ACHN (cell line): ENCODE measurements at regions not wholly inside any gene's neighbourhood (a gene's known extent, or its start where the extent isn't known, plus 50 kb on each side); places are given as distances from the start of the nearest gene placed in this dataset.
"Not testable (repeated sequence)": the region's sequence is repeated elsewhere in the genome, so short reads cannot be mapped to it uniquely, and the experiment has no call there.

Experiments
- DNase-seq: peaks from one replicate; pipeline ENCODE4 v3.0.0-alpha.2; 2015
- in situ Hi-C: cut with HindIII; loops from 2 replicates; pipeline ENCODE4 v1.10.0; 2017; ENCODE audit warnings: low sequenced_read_pairs, low pct_ligation_motif_present, low pct_unique_long_range_greater_than_20kb

DNA sequence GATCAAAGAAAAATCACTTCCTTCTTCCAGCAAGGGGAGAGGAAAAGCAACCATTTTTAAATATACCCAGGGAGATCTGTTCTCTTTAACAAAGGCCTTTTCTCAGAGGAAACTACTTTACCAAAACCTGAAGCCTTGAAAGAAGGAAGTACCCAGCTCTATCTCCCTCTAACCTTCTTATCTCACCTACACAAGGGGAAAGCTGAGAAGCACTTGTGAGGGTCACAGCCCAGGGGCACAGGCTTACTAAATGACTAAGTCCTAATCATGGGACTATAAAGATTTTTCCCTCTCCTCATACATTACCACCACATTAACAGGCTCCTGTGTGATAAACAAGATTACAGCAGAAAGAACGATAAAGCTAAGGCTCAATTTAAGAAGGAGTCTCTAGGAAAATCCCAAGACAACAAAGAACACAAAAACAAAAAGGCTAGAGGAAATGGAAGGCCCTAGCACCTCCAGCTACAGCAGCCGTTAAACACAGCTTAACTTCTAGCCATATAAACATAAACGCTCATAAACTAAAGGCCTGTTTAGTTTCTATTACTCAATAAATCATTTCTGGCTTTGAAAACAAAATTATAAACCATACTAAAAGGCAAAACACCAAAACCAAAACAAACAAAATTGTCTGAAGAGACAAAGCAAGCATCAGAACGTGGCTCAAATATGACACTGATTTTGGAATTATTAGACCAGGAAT is 284.9 kb upstream of the ECI2 start:
- DNase-seq, result no peak
- in situ Hi-C loops, result no loop called here

DNA sequence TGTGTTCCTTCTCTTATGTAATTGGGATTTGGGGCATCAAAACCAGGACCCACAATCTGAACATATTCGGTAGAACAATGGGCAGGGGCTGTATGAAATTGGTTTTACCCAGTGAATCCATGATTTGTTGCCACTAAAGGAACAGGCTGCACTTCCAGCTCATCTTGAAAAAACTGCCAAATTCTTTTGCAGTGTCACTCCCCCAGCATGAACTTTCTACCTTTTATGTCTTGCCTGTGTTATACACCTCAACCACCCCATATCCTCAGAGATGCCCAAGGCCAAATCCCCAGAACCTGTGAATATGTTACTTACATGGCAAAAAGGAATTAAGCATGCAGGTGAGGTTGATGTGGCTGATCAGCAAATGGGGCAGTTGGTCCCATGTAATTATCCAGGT is 280.2 kb upstream of the ECI2 start:
- in situ Hi-C loops, result no loop called here
- DNase-seq, result no peak

DNA sequence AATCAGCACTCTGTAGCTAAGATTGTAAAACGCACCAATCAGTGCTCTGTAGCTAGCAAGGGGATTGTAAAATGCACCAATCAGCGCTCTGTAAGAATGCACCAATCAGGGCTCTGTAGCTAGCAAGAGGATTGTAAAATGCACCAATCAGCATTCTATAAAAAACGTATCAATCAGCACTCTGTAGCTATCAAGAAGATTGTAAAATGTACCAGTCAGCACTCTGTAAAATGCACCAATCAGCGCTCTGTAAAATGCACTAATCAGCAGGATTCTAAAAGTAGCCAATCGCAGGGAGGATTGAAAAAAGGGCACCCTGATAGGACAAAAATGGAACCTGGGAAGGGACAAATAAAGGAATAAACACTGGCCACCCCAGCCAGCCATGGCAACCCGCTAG is 278.7 kb upstream of the ECI2 start:
- DNase-seq, in situ Hi-C loops: not testable (repeated sequence)

DNA sequence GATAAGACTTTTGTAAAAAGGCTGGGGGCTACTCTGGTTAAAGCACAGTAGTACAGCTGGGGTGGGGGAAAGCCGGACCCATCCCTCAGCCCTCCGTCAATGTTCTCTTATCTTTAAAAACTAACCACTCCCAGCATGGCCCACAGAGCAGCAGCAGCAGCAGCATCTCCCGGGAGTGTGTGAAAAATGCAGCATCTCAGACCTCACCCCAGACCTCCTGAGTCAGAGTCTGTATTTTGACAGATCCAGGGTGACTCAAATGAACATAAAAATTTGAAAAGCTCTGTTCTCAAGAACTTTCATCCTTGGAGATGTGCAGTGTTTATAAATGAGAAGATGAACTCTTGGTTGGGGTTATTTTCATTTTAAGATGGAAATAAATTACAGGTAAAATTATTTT is 277.7 kb upstream of the ECI2 start:
- in situ Hi-C loops, result no loop called here
- no peak for DNase-seq

DNA sequence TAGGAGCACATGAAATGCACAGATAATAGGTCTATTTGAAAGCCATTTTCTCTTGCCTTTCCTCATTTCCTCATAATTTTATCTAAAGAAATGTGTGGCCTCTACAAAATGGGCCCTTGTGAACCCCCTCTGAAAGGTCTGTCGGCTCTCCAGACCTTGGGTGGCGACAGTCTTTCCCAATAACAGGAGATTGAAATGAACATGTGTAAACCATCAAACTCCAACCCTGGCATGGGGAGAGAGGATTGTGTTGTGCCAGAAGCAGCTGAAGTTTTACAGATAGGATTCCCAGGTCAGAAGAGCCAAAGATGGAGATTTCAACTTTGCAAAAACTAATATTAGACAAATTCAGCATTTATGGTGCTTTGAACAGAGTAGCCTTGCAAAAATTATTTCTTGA is 277.1 kb upstream of the ECI2 start:
- in situ Hi-C loops, result no loop called here
- DNase-seq, result no peak

DNA sequence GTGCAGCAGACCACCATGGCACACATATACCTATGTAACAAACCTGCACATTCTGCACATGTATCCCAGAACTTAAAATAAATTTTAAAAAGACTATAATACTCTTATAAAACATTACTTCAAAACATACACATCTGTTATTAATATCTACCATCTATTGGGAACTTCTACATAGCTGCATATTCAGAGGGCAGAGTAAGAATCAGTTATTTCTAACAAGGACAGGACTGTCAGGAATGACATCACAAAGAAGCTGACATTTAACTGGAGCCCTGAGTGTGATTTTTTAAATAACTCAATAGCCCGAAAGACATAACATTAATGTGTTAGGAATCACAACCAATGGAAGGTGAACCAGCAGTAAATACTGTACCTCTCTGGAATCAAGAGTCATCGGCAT is 276.7 kb upstream of the ECI2 start:
- in situ Hi-C loops, result no loop called here

DNA sequence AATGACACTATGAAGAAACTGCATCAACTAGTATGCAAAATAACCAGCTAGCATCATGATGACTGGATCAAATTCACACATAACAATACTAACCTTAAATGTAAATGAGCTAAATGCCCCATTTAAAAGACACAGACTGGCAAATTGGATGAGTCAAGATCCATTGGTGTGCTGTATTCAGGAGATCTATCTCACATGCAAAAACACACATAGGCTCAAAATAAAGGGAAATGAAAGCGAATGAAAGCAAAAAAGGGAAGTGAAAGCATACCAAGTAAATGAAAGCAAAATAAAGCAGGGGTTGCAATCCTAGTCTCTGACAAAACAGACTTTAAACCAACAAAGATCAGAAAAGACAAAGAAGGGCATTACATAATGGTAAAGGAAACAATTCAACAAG is 272.3 kb upstream of the ECI2 start:
- DNase-seq, in situ Hi-C loops: not testable (repeated sequence)

More for the DNA sequence above, 276.7 kb upstream of the ECI2 start:
- no peak for DNase-seq

DNA sequence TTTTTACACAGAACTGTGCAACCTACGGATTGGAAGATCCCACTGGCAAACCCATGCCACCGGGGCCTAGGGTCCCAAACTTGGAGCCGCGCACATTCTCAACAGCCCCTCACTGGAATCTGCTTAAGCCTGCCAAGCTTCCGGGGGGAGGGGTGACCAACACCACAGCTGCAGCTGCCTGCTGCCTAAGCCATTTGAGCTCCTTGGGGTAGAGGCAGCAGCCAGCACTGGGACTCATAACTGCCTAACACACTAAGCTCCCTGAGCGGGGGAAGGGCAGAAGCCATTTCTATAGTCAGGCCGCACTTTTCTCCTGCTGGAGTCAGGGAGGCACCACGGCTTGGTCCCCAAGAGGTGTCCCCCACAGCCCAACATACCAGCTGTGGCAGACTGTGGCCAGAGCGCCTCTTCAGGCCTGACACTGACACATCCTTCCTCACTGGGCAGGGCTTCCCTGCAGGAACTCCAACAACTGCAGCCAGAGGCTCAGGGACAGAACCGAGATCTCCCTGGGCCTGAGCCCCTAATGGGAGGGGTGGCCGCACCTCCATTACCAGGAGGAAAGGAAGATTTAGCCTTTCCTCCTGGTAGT is 270.3 kb upstream of the ECI2 start:
- no peak for DNase-seq
- in situ Hi-C loops, result no loop called here

DNA sequence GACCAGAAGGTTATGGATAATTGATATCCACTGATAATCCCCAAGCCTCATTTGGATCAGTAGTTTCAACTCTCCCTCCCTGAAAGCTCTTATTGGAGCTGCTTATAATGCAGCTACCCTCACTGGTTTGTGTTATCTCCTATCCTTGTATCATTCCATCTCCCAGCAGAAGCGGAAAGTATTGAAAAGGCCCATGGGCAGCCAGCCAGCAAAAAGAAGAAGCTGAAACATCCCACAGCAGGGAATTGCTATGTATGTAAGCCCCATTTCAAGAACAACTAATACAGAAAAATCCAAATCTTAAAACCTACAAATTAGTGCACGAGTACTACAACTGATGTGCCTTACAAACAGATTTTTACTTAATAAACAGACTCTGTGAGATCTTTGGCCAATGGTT is 269.0 kb upstream of the ECI2 start:
- in situ Hi-C loops, result no loop called here
- no peak for DNase-seq

DNA sequence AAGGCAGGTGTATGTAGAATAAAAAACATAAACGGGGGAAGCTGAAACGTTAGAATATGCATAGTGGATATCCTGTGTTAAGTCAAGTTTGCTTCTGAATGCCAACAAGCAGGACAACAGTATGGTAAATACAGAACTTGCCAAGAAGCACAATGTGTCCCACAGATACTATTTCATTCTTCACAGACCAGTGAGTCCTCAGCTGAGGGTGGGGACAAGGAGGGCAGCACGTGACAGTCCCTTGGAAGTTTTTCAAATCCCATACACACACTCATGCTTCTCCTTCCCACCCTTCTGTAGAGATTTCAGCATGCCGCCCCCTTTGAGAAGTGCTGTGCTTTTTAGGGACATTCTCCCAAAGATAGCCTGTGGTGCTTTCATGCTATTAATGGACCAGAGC is 268.5 kb upstream of the ECI2 start:
- in situ Hi-C loops, result no loop called here
- no peak for DNase-seq

DNA sequence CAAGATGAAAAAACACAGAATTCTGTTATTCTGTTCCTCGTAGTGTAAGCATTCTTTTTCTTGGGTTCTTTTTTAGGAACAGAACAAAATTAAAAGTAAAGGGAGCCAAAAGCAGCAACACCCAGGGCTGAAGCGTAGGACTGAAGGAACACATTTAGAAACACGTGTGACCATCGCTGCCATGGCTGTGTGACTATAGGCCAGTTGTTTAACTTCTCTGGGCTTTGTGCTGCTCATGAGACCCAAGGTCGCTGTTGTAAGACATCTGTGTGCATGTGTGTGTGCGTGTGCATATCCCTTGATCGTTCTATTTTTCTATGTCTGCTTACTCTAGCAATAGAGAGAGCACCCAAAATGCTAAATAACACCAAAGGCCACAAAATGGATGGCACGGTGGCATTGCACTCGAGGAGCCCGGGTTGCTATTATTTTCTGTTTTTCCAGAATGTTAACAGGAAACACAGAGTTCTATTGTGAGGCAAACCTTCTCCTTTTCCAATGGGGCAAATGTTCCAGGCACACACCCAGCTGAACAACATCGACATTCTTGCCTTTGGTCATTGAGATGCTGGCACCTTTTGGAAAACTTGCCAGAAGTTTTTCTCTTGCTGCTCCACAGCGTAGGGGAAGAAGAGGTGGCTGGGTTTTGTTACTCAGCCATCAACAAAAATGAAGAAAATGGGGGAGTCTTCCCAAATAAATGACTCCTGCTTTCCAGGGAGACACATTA is 267.8 kb upstream of the ECI2 start:
- no peak for DNase-seq
- in situ Hi-C loops, result no loop called here

DNA sequence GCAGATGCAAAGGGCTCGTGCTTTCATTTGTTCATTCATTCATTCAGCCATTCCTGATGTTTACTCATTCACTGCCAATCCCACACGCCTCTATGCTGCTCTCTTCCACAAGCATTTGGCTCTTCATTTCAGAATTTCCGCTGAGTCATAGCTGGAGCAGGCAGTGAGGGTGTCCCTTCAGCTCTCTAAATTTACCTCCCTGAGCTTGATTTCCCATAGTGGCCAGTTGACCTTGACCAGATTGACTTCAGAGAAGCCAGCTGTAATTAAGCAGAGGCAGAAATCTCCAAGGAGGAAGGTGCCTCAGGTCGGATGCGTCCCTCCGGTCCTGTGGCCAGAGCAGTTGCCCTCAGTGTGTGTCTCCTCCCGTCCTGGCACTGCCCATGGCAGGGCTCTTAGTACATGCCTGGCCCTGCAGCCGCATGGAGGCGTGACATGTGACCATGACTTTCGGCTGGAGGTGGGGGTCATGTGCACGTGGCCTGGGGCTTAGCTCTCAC is 267.2 kb upstream of the ECI2 start:
- in situ Hi-C loops, result no loop called here
- peak; percentile 42 for DNase-seq

DNA sequence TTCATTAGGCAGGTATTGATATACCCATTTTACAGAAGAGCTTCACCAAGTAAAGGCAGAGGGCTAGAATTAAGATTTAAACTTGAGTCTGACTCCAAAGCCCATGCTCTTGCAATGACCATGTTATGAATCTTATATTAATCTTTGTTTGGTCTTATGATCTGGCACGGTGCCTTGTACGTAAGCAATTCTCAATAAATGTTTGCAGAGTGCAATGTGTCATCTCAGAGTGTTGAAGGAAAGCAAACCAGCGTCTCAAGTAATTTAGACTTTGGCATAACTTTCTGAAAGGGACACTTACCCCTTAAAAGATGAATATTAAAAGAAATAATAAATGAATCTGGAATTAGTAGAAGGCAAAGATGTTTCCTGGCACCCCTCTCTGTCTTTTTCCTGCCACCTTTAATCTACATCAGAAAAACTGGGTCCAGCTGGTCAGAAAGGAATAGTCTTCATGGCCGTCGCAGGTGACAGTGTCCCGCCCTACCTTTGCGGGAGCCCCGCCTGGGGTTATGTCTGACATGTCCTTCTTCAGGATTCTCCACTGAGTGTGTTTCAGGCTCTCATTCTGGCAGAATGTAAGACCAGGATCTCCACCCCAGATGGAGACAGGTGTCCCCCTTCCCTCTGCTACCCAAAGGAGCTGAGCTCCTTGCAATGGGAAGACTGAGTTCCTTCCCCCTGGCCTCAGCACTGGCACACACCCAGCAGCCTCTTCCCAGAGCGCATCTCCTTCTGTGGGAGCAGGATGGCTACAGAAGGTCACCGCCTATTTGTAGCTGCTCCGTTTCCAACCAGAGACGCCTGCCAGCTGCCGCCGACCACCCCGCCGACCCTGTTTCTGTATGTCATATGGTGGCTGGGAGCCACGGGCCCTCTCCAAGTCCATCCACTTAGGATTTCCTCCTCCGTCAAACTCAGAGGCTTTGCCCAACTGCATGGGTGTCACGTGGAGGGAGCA is 266.3 kb upstream of the ECI2 start:
- in situ Hi-C loops, result no loop called here
- DNase-seq, result no peak

DNA sequence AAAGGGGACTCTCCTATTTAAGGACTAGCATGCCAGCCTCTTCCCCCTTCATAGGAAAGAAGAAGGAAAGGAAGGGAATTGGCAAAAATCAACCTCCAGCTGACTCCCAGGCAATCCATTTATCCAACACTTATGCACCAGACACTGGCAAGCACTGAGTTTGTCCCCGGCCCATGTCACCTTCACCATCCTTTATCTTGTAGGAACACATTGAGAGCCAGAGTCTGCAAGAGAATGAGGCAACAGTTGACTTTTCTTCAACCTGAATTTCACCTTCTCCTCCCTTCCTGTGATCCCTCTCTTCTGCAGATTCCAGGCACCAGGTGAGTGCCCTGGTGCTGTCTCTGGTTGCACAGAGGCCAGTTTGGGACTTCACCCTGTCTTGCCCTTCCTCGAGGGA is 264.3 kb upstream of the ECI2 start:
- in situ Hi-C loops, result no loop called here
- DNase-seq, result no peak

DNA sequence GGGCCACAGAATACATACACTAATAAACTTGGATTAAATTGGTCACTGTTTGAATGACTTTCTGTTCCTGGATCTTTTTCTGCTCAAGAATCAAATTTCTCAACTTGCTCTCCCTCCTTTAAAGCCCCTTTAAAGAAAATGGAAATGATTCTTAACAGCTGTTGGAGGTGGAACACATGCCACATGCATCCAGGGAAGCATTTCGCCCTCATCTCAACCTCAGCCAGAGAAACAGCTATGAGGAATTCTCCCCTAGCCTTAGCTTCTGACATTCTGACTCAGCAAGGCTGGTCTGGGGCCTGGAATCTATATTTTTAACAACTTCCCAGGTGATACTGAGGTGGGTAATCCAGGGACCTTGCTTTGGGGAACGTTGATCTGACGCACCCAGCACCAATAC is 263.4 kb upstream of the ECI2 start:
- DNase-seq, result no peak
- in situ Hi-C loops, result no loop called here

DNA sequence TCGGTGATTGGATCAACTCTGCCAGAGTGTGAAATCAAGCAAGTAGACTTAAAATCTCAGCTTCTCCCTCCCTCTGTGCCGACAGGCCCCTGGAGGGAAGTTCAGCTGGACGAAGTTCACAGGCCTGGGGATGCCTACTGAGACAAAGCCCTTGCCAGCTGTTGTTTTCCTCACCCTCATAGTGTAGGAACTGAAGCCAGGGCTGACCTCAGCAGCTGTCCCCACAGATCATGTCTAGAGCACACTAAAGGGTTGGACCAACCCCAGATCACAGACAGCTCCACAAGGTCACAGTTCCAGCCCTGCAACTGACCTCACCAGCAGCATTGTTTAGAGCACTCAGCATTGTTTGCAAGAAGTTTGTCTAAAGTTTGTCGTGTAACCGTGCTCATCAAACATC is 261.9 kb upstream of the ECI2 start:
- no peak for DNase-seq
- in situ Hi-C loops, result no loop called here

DNA sequence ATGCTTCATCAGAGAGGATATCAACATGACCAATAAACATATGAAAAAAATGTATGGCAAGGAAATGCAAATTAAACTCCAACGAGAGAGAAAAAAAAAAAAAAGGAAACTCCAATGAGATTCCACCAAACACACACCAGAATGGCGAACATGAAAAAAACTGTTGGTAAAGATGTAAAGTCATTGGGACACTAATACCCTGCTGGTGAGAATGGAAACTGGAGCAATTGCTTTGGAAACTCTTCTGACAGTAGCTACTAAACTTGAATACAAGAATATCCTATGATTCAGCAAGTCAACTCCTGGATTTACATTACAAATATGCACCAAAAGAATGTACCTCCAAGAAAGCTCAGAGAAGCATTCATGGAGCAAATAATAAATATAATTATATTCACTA is 260.7 kb upstream of the ECI2 start:
- DNase-seq, result no peak
- in situ Hi-C loops, result no loop called here

DNA sequence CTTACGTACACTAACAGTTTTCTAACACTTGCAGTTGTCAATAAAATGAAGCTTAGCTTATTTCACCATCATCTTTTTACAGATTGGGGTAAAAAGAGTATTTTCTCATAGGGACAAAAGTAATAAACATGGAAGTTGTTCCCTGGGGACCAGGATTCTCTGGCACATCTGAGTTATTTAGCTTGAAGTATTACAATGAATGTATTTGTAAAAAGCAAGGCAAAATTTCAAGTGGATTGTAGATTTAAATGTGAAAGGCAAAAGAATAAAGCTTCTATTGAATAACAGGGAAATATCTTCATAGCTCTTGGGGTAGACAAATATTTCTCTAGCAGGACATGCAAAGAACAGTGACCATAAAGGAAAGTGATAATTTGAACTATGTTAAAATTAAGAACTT is 260.0 kb upstream of the ECI2 start:
- DNase-seq, result no peak
- in situ Hi-C loops, result no loop called here

DNA sequence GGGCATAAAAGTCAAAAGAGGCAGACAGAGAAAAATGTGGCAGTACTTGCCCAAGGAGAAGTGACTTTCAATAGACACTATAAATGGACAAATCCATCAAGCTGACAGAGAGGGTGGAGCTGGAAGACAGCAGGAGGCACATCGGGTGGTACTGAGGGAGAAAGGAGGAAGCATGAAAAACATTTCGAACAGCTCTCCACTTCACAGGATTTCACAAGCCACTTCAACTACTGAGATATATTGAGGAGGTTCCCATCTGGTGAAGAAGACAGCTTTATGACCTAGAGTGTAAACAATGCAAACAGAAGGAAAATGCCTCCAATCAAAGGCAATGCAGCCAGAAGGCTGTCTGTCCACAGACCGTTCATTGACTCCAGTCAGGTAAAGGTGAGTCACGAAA is 259.4 kb upstream of the ECI2 start:
- DNase-seq, result no peak
- in situ Hi-C loops, result no loop called here
